ENCODE measurements at regions not wholly inside any gene's neighbourhood (a gene's known extent, or its start where the extent isn't known, plus 50 kb on each side); places are given as distances from the start of the nearest gene placed in this dataset.

- no peak for TF ChIP-seq CTCF (IDR thresholded peaks at IDR 0.05 in 8 of 11, conservative IDR thresholded peaks at IDR 0.05 in 3 of 11)
- TF ChIP-seq POLR2A (IDR thresholded peaks at IDR 0.05) = no peak
- no peak for TF ChIP-seq POLR2AphosphoS5 (IDR thresholded peaks at IDR 0.05)
These were observed 145.6 kb downstream of the LRIG3 start for GRCh38 chr12:58774731-58775130.

Measured in spleen (tissue), 7 donors.